Mesodermal cell (in vitro differentiated cells): ENCODE measurements at regions not wholly inside any gene's neighbourhood (a gene's known extent, or its start where the extent isn't known, plus 50 kb on each side); places are given as distances from the start of the nearest gene placed in this dataset.
"Not testable (repeated sequence)": the region's sequence is repeated elsewhere in the genome, so short reads cannot be mapped to it uniquely, and the experiment has no call there.

ENCODE experiments used
- H3K27ac ChIP-seq: 2 replicates; pipeline ENCODE4 v1.7.0; 2013; ENCODE audit warnings: mild to moderate bottlenecking, low read depth, low read length, moderate library complexity; ENCODE audit not compliant: severe bottlenecking
- H3K36me3 ChIP-seq: 2 replicates; pipeline ENCODE4 v1.7.1; 2013; ENCODE audit warnings: mild to moderate bottlenecking, low read length, moderate library complexity; ENCODE audit not compliant: control insufficient read depth, insufficient read depth
- H3K4me1 ChIP-seq: one replicate; pipeline ENCODE4 v1.7.1; 2013; ENCODE audit warnings: mild to moderate bottlenecking, low read length; ENCODE audit not compliant: insufficient read depth, control insufficient read depth, poor library complexity, severe bottlenecking
- H3K4me3 ChIP-seq: 2 replicates; pipeline ENCODE4 v1.7.0; 2013; ENCODE audit warnings: low read length, control low read depth, mild to moderate bottlenecking; ENCODE audit not compliant: insufficient read depth, poor library complexity, severe bottlenecking; ENCODE audit errors: extremely low read depth
- H3K9me3 ChIP-seq: 2 replicates; pipeline ENCODE4 v1.7.1; 2013; ENCODE audit warnings: mild to moderate bottlenecking, low read length, moderate library complexity; ENCODE audit not compliant: control insufficient read depth
- WGBS, 2 experiments: methylation state at CpG; one replicate each; pipeline ENCODE4 v1.1.5; 2013; ENCODE audit warnings: missing lambda C conversion rate in 2 of 2; ENCODE audit not compliant: insufficient coverage in 2 of 2; 5-methylcytosine and 5-hydroxymethylcytosine counted together

- 94 to 98% methylated on average over 7 to 8 of the region's 25 CpGs for WGBS, 2 experiments
- H3K27ac ChIP-seq, H3K36me3 ChIP-seq, H3K4me1 ChIP-seq, H3K4me3 ChIP-seq, H3K9me3 ChIP-seq: not testable (repeated sequence)
Observed at GRCh38 chr16:29133681-29134430, 149.0 kb downstream of the LAT start.

GRCh38 chr16:29132869-29133268 is 148.0 kb downstream of the LAT start:
- 90% methylated on average over 2 of the region's 19 CpGs; no CpG with 5 or more reads in 1 of the 2 experiments for WGBS, 2 experiments
- not testable (repeated sequence) for H3K4me1 ChIP-seq, H3K9me3 ChIP-seq, H3K36me3 ChIP-seq, H3K4me3 ChIP-seq, H3K27ac ChIP-seq

DNA sequence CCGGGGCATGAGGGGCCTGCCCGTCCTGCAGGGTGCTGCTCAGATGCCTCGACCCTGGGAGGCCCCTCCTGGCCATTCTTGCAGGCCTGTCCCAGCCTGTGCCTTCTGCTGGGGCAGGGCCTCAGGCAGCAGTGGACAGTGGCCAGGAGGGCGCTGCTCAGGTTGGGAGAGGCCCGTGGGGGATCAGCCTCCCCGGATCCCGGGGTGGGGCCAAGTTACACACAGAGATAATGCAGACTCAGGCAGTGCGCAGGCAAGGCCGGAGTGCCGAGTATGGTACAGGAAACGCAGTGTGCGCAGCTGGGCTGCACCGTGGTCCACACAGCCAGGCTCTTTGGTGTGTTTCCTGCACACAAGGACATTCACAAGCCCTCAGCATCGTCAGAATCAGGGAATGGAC is 147.6 kb downstream of the LAT start:
- H3K9me3 ChIP-seq, H3K36me3 ChIP-seq, H3K4me1 ChIP-seq, H3K27ac ChIP-seq, H3K4me3 ChIP-seq: not testable (repeated sequence)
- WGBS, 2 experiments = 94 to 95% methylated on average over 11 to 13 of the region's 14 CpGs

DNA sequence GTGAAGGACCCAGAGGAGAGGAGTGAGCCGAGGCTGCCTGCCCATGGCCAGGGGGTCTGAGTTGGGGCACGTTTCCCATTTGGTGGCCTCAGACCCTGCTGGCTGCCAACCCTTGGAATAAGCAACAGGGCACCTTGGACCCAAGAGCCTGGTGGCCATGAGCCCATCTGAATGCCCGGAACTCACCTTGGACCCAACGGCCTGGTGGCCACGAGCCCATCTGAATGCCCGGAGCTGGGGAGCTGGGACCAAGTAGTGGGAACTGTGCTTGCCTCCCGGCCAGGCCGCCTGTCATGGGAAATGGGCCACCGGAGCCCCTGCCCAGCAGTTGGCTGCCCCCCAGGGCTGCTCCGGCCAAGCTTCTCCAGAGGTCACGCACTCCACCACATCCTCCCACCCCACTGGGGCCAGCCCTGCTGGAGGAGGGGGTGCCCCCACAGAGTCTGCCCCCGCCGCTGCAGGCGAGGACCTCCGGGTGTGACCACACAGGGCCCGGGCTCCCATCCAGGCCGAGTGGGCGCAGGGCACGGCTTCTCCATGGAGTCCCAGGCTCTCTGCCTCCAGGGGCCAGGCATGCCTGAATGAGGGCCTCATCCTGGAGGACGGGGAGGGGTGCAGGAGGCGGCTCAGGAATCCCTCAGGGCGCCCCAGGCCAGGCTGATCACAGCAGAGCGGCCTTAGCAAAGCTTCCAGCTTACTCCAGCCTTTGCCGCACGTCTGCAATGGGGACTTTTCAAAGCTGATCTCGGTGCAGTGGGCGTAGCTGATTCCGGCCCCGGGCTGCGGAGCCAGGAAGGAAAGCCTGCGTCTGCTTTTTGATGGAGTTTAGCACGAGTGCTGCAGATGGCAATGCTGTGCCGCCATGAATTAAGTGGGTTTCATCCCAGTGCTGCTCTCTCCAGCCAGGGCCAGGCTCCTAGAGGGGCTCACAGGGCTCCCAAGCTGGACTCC is 146.3 kb downstream of the LAT start:
- not testable (repeated sequence) for H3K4me1 ChIP-seq, H3K4me3 ChIP-seq, H3K9me3 ChIP-seq, H3K27ac ChIP-seq, H3K36me3 ChIP-seq
- 82 to 85% methylated on average over 13 to 28 of the region's 33 CpGs for WGBS, 2 experiments

GRCh38 chr16:29130131-29130711 is 145.4 kb downstream of the LAT start:
- 91 to 95% methylated on average over 6 to 8 of the region's 25 CpGs for WGBS, 2 experiments
- not testable (repeated sequence) for H3K4me3 ChIP-seq, H3K9me3 ChIP-seq, H3K4me1 ChIP-seq, H3K27ac ChIP-seq, H3K36me3 ChIP-seq

DNA sequence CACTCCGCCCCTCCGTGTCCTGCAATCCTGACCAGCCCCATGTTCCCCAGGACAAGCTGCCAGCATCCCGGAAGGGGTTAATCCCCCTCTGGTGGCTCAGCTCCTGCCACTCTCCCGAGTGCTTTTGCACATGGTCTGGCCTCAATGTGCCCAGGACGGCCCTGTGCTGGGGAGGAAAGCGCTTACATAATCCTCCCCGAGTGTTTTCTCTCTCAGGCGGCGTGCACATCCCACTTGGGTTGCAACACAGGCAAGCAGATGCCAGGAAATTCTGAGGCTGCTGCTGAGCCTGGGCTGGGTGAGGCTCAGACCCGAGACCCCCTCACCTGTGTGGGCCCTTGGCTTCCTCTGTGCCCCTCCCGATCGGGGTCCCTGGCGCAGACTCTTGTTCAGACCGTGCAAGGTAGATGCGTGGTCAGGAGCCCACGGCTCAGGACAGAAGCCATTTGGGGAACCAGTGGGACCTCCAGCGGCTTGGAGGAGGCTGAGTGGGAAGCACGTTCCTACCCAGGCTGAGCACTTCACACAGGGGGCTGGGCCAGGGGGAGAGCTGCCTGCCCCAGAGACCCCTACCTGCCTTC is 144.7 kb downstream of the LAT start:
- H3K36me3 ChIP-seq, H3K4me3 ChIP-seq, H3K9me3 ChIP-seq, H3K27ac ChIP-seq, H3K4me1 ChIP-seq: not testable (repeated sequence)
- 88 to 91% methylated on average over 9 to 16 of the region's 18 CpGs for WGBS, 2 experiments

DNA sequence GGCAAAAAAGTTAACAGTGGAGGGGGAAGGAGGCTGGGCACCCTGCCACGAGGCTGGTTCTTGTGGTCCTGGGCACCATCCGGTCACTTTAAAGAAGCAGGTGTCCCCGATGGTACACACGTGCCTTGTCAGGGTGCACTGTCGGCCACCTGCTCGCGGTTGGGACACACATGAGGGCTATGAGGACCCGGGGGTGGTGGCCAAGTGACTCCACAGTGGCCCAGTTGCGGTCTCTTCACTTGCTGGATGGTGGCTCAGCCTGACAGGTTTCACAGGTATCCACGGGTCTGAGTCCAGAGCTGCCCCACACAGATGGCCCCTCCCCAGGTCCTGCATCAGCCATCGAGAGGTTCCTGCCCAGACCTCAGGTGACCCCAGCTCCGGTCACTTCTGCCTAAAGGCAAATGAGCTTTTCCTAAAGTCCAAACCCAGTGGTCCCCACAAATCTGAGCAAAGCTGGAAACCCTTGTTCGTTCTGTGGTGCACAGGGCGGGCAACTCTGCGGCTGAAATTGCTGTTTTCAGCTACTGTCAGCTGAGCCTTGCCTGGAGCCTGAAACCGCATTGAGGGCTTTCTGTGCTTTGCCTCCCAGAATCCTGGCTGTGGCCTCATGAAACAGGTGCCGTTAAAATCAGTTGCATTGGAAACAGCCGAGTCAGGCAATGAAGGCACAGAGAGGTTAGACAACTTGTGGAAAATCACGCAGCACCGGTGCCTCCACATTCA is 144.0 kb downstream of the LAT start:
- 89 to 94% methylated on average over 14 to 15 of the region's 20 CpGs for WGBS, 2 experiments
- not testable (repeated sequence) for H3K4me3 ChIP-seq, H3K4me1 ChIP-seq, H3K36me3 ChIP-seq, H3K27ac ChIP-seq, H3K9me3 ChIP-seq

- not testable (repeated sequence) for H3K36me3 ChIP-seq, H3K4me1 ChIP-seq, H3K27ac ChIP-seq, H3K4me3 ChIP-seq, H3K9me3 ChIP-seq
- 88 to 92% methylated on average over 14 to 17 of the region's 29 CpGs for WGBS, 2 experiments
Observed at GRCh38 chr16:29127806-29128420, 143.1 kb downstream of the LAT start.

GRCh38 chr16:29126616-29127015 is 141.8 kb downstream of the LAT start:
- H3K4me3 ChIP-seq = no peak overlapping the region
- H3K9me3 ChIP-seq = no peaks in the 10 kb centered on the region
- no peaks in the 10 kb centered on the region for H3K4me1 ChIP-seq
- WGBS, 2 experiments = 80 to 83% methylated on average over 1 to 2 of the region's 5 CpGs
- H3K27ac ChIP-seq = no peak overlapping the region
- no peaks in the 10 kb centered on the region for H3K36me3 ChIP-seq

- H3K36me3 ChIP-seq = no peaks in the 10 kb centered on the region
- WGBS, 2 experiments = 94 to 95% methylated on average over 13 of the region's 15 CpGs
- H3K9me3 ChIP-seq = no peaks in the 10 kb centered on the region
- no peak overlapping the region for H3K27ac ChIP-seq
- H3K4me3 ChIP-seq = no peak overlapping the region
- H3K4me1 ChIP-seq = no peaks in the 10 kb centered on the region
Observed at GRCh38 chr16:29126057-29126494, 141.2 kb downstream of the LAT start.
